T-helper 1 cell treated with Interleukin-12 subunit alpha and Interleukin-12 subunit beta and Interleukin-4 antibody, amounts not matched to agents 30 μg/mL and 1 μg/mL, for 36 hours (primary cell): ENCODE measurements at regions not wholly inside any gene's neighbourhood (a gene's known extent, or its start where the extent isn't known, plus 50 kb on each side); places are given as distances from the start of the nearest gene placed in this dataset.

Experiments used
- H3K27ac Mint-ChIP-seq: one replicate; pipeline ENCODE4 v1.8.0; 2021; ENCODE audit warnings: mild to moderate bottlenecking, mixed read lengths
- H3K27me3 Mint-ChIP-seq: one replicate; pipeline ENCODE4 v1.8.0; 2021; ENCODE audit warnings: low read depth, mixed read lengths
- H3K36me3 Mint-ChIP-seq: one replicate; pipeline ENCODE4 v1.8.0; 2021; ENCODE audit warnings: low read depth, mixed read lengths
- H3K4me1 Mint-ChIP-seq: one replicate; pipeline ENCODE4 v1.8.0; 2021; ENCODE audit warnings: low read depth, mixed read lengths
- H3K4me3 Mint-ChIP-seq: one replicate; pipeline ENCODE4 v1.8.0; 2021; ENCODE audit warnings: mild to moderate bottlenecking, moderate library complexity, mixed read lengths
- H3K9me3 Mint-ChIP-seq: one replicate; pipeline ENCODE4 v1.8.0; 2021; ENCODE audit warnings: mixed read lengths

- Mint-ChIP-seq H3K27me3 (peaks cover 12% of the 10 kb centered on the region), H3K36me3 (no peaks in the 10 kb centered on the region), H3K4me1 (no peaks in the 10 kb centered on the region), H3K27ac (no peak overlapping the region), H3K9me3 (no peaks in the 10 kb centered on the region), H3K4me3 (no peak overlapping the region)
These were observed 93.3 kb upstream of the MAP1B start for GRCh38 chr5:72013766-72014624.

GRCh38 chr5:72015103-72015548 is 92.1 kb upstream of the MAP1B start:
- Mint-ChIP-seq H3K9me3 (no peaks in the 10 kb centered on the region), H3K4me1 (no peaks in the 10 kb centered on the region), H3K4me3 (no peak overlapping the region), H3K36me3 (no peaks in the 10 kb centered on the region), H3K27me3 (peaks cover 12% of the 10 kb centered on the region), H3K27ac (no peak overlapping the region)

GRCh38 chr5:72018143-72018803 is 89.0 kb upstream of the MAP1B start:
- Mint-ChIP-seq H3K4me1 (no peaks in the 10 kb centered on the region), H3K27ac (no peak overlapping the region), H3K27me3 (peaks cover 6% of the 10 kb centered on the region), H3K4me3 (no peak overlapping the region), H3K36me3 (no peaks in the 10 kb centered on the region), H3K9me3 (no peaks in the 10 kb centered on the region)

GRCh38 chr5:72020161-72020983 is 86.9 kb upstream of the MAP1B start:
- Mint-ChIP-seq H3K27me3 (no peaks in the 10 kb centered on the region), H3K9me3 (no peaks in the 10 kb centered on the region), H3K4me1 (no peaks in the 10 kb centered on the region), H3K27ac (no peak overlapping the region), H3K4me3 (no peak overlapping the region), H3K36me3 (no peaks in the 10 kb centered on the region)

GRCh38 chr5:72021651-72022357 is 85.5 kb upstream of the MAP1B start:
- Mint-ChIP-seq H3K4me3 (no peak overlapping the region), H3K4me1 (no peaks in the 10 kb centered on the region), H3K9me3 (no peaks in the 10 kb centered on the region), H3K36me3 (no peaks in the 10 kb centered on the region), H3K27me3 (peaks cover 2% of the 10 kb centered on the region), H3K27ac (no peak overlapping the region)

- no peak overlapping the region for H3K4me3 Mint-ChIP-seq
- H3K36me3 Mint-ChIP-seq = no peaks in the 10 kb centered on the region
- H3K9me3 Mint-ChIP-seq = no peaks in the 10 kb centered on the region
- no peak overlapping the region for H3K27ac Mint-ChIP-seq
- H3K27me3 Mint-ChIP-seq = peaks cover 8% of the 10 kb centered on the region
- no peaks in the 10 kb centered on the region for H3K4me1 Mint-ChIP-seq
These were observed 78.9 kb upstream of the MAP1B start for GRCh38 chr5:72028382-72028781.

GRCh38 chr5:72030237-72030636 is 77.0 kb upstream of the MAP1B start:
- H3K4me3 Mint-ChIP-seq = no peak overlapping the region
- no peaks in the 10 kb centered on the region for H3K4me1 Mint-ChIP-seq
- H3K27ac Mint-ChIP-seq = no peak overlapping the region
- no peaks in the 10 kb centered on the region for H3K9me3 Mint-ChIP-seq
- H3K36me3 Mint-ChIP-seq = no peaks in the 10 kb centered on the region
- peaks cover 8% of the 10 kb centered on the region for H3K27me3 Mint-ChIP-seq

- Mint-ChIP-seq H3K27ac (no peak overlapping the region), H3K4me3 (no peak overlapping the region), H3K9me3 (no peaks in the 10 kb centered on the region), H3K36me3 (no peaks in the 10 kb centered on the region), H3K27me3 (peaks cover 6% of the 10 kb centered on the region), H3K4me1 (no peaks in the 10 kb centered on the region)
These were observed 74.5 kb upstream of the MAP1B start for GRCh38 chr5:72032788-72033187.

GRCh38 chr5:72034770-72035169 is 72.5 kb upstream of the MAP1B start:
- no peak overlapping the region for H3K27ac Mint-ChIP-seq
- H3K4me3 Mint-ChIP-seq = no peak overlapping the region
- peaks cover 6% of the 10 kb centered on the region for H3K27me3 Mint-ChIP-seq
- no peaks in the 10 kb centered on the region for H3K36me3 Mint-ChIP-seq
- no peaks in the 10 kb centered on the region for H3K9me3 Mint-ChIP-seq
- no peaks in the 10 kb centered on the region for H3K4me1 Mint-ChIP-seq

GRCh38 chr5:72035831-72036230 is 71.4 kb upstream of the MAP1B start:
- H3K4me3 Mint-ChIP-seq = no peak overlapping the region
- H3K9me3 Mint-ChIP-seq = no peaks in the 10 kb centered on the region
- no peaks in the 10 kb centered on the region for H3K36me3 Mint-ChIP-seq
- H3K4me1 Mint-ChIP-seq = no peaks in the 10 kb centered on the region
- H3K27ac Mint-ChIP-seq = no peak overlapping the region
- peaks cover 6% of the 10 kb centered on the region for H3K27me3 Mint-ChIP-seq

GRCh38 chr5:72036951-72037350 is 70.3 kb upstream of the MAP1B start:
- Mint-ChIP-seq H3K27me3 (peaks cover 6% of the 10 kb centered on the region), H3K27ac (no peak overlapping the region), H3K4me3 (no peak overlapping the region), H3K9me3 (no peaks in the 10 kb centered on the region), H3K4me1 (no peaks in the 10 kb centered on the region), H3K36me3 (no peaks in the 10 kb centered on the region)

GRCh38 chr5:72040513-72040912 is 66.8 kb upstream of the MAP1B start:
- Mint-ChIP-seq H3K36me3 (no peaks in the 10 kb centered on the region), H3K27ac (no peak overlapping the region), H3K4me1 (no peaks in the 10 kb centered on the region), H3K4me3 (no peak overlapping the region), H3K9me3 (no peaks in the 10 kb centered on the region), H3K27me3 (peaks cover 10% of the 10 kb centered on the region)

- H3K36me3 Mint-ChIP-seq = no peaks in the 10 kb centered on the region
- no peaks in the 10 kb centered on the region for H3K9me3 Mint-ChIP-seq
- H3K4me1 Mint-ChIP-seq = no peaks in the 10 kb centered on the region
- H3K27ac Mint-ChIP-seq = no peak overlapping the region
- no peak overlapping the region for H3K4me3 Mint-ChIP-seq
- H3K27me3 Mint-ChIP-seq = peaks cover 10% of the 10 kb centered on the region
These were observed 65.6 kb upstream of the MAP1B start for GRCh38 chr5:72041654-72042053.

- no peaks in the 10 kb centered on the region for H3K36me3 Mint-ChIP-seq
- H3K27ac Mint-ChIP-seq = no peak overlapping the region
- no peaks in the 10 kb centered on the region for H3K4me1 Mint-ChIP-seq
- H3K27me3 Mint-ChIP-seq = peaks cover 9% of the 10 kb centered on the region
- no peaks in the 10 kb centered on the region for H3K9me3 Mint-ChIP-seq
- H3K4me3 Mint-ChIP-seq = no peak overlapping the region
These were observed 65.2 kb upstream of the MAP1B start for GRCh38 chr5:72042097-72042496.
